ENCODE measurements at regions not wholly inside any gene's neighbourhood (a gene's known extent, or its start where the extent isn't known, plus 50 kb on each side); places are given as distances from the start of the nearest gene placed in this dataset.
A peak's percentile ranks its signal among the peaks of the same experiment; 100 is the strongest.

GRCh38 chr15:39173426-39173825 lies 407.5 kb upstream of the THBS1 start:
- Histone ChIP-seq H3K27me3 (ENCODE audit: insufficient read depth, low read length) (no peaks in the 10 kb centered on the region), H2AFZ (ENCODE audit: low read length) (no peak overlapping the region), H3K27ac (ENCODE audit: low read depth, low read length) (peak overlapping the region; percentile 93), H3K4me2 (ENCODE audit: insufficient read depth, low read length) (peak overlapping the region; percentile 69), H3K4me3 (ENCODE audit: insufficient read depth, low read length) (no peak overlapping the region), H3K9me3 (ENCODE audit: low read depth, low read length) (no peaks in the 10 kb centered on the region), H4K20me1 (ENCODE audit: insufficient read depth, low read length) (no peaks in the 10 kb centered on the region), H3K36me3 (ENCODE audit: insufficient read depth, low read length) (no peaks in the 10 kb centered on the region), H3K79me2 (ENCODE audit: insufficient read depth, low read length) (no peaks in the 10 kb centered on the region), H3K4me1 (ENCODE audit: insufficient read depth, low read length) (peaks cover 34% of the 10 kb centered on the region)
- no peak for TF ChIP-seq CTCF (IDR thresholded peaks at IDR 0.05; ENCODE audit: extremely low read depth, low read depth, low read length)
- DNase-seq (ENCODE audit: insufficient read length, low spot score, missing footprints): no peak

GRCh38 chr15:39174332-39174731 lies 406.5 kb upstream of the THBS1 start:
- no peaks in the 10 kb centered on the region for H3K27me3 ChIP-seq (ENCODE audit: insufficient read depth, low read length)
- no peaks in the 10 kb centered on the region for H3K9me3 ChIP-seq (ENCODE audit: low read depth, low read length)
- H3K79me2 ChIP-seq (ENCODE audit: insufficient read depth, low read length): no peaks in the 10 kb centered on the region
- no peak overlapping the region for H2AFZ ChIP-seq (ENCODE audit: low read length)
- no peaks in the 10 kb centered on the region for H4K20me1 ChIP-seq (ENCODE audit: insufficient read depth, low read length)
- no peak overlapping the region for H3K4me2 ChIP-seq (ENCODE audit: insufficient read depth, low read length)
- TF ChIP-seq CTCF (IDR thresholded peaks at IDR 0.05; ENCODE audit: extremely low read depth, low read depth, low read length): no peak
- H3K4me3 ChIP-seq (ENCODE audit: insufficient read depth, low read length): no peak overlapping the region
- H3K4me1 ChIP-seq (ENCODE audit: insufficient read depth, low read length): peaks cover 34% of the 10 kb centered on the region
- H3K27ac ChIP-seq (ENCODE audit: low read depth, low read length): peak overlapping the region; percentile 93
- no peaks in the 10 kb centered on the region for H3K36me3 ChIP-seq (ENCODE audit: insufficient read depth, low read length)
- no peak for DNase-seq (ENCODE audit: insufficient read length, low spot score, missing footprints)

GRCh38 chr15:39176030-39176429 lies 404.8 kb upstream of the THBS1 start:
- H3K79me2 ChIP-seq (ENCODE audit: insufficient read depth, low read length): no peaks in the 10 kb centered on the region
- no peak overlapping the region for H3K4me2 ChIP-seq (ENCODE audit: insufficient read depth, low read length)
- no peak overlapping the region for H3K27ac ChIP-seq (ENCODE audit: low read depth, low read length)
- no peaks in the 10 kb centered on the region for H3K36me3 ChIP-seq (ENCODE audit: insufficient read depth, low read length)
- no peaks in the 10 kb centered on the region for H3K9me3 ChIP-seq (ENCODE audit: low read depth, low read length)
- no peak for DNase-seq (ENCODE audit: insufficient read length, low spot score, missing footprints)
- H3K27me3 ChIP-seq (ENCODE audit: insufficient read depth, low read length): no peaks in the 10 kb centered on the region
- H3K4me3 ChIP-seq (ENCODE audit: insufficient read depth, low read length): no peak overlapping the region
- TF ChIP-seq CTCF (IDR thresholded peaks at IDR 0.05; ENCODE audit: extremely low read depth, low read depth, low read length): no peak
- H4K20me1 ChIP-seq (ENCODE audit: insufficient read depth, low read length): no peaks in the 10 kb centered on the region
- no peak overlapping the region for H2AFZ ChIP-seq (ENCODE audit: low read length)
- H3K4me1 ChIP-seq (ENCODE audit: insufficient read depth, low read length): peaks cover 46% of the 10 kb centered on the region

- Histone ChIP-seq H4K20me1 (ENCODE audit: insufficient read depth, low read length) (no peaks in the 10 kb centered on the region), H3K4me2 (ENCODE audit: insufficient read depth, low read length) (no peak overlapping the region), H3K27me3 (ENCODE audit: insufficient read depth, low read length) (no peaks in the 10 kb centered on the region), H3K27ac (ENCODE audit: low read depth, low read length) (peak overlapping the region; percentile 59), H2AFZ (ENCODE audit: low read length) (no peak overlapping the region), H3K4me1 (ENCODE audit: insufficient read depth, low read length) (peaks cover 51% of the 10 kb centered on the region), H3K9me3 (ENCODE audit: low read depth, low read length) (no peaks in the 10 kb centered on the region), H3K36me3 (ENCODE audit: insufficient read depth, low read length) (no peaks in the 10 kb centered on the region), H3K79me2 (ENCODE audit: insufficient read depth, low read length) (no peaks in the 10 kb centered on the region), H3K4me3 (ENCODE audit: insufficient read depth, low read length) (no peak overlapping the region)
- DNase-seq (ENCODE audit: insufficient read length, low spot score, missing footprints): no peak
- TF ChIP-seq CTCF (IDR thresholded peaks at IDR 0.05; ENCODE audit: extremely low read depth, low read depth, low read length): no peak
Observed at GRCh38 chr15:39177561-39177960, 403.3 kb upstream of the THBS1 start.

Data from osteoblast (primary cell).